GM23338 (cell line): ENCODE measurements at regions not wholly inside any gene's neighbourhood (a gene's known extent, or its start where the extent isn't known, plus 50 kb on each side); places are given as distances from the start of the nearest gene placed in this dataset.

Source experiments
- ATAC-seq: fragments of 200-7000 bp; cut with Tn5 transposase; 3 replicates; pipeline ENCODE4 v1.9.1; 2020
- DNase-seq: peaks from one replicate; pipeline ENCODE4 v3.0.0-alpha.2; 2015; ENCODE audit warnings: low spot score
- H2AFZ ChIP-seq: fragments of 200-600 bp; sonication (generic); 2 replicates; pipeline ENCODE4 v1.8.0; 2016; ENCODE audit warnings: antibody characterized with exemption, mild to moderate bottlenecking, moderate library complexity
- H3F3A ChIP-seq: fragments of 200-600 bp; sonication (generic); replicated peaks from 2 replicates; pipeline ENCODE4 v1.8.0; 2017; ENCODE audit warnings: antibody characterized with exemption, mixed run types, low read depth
- H3K27ac ChIP-seq: fragments of 200-600 bp; sonication (generic); 2 replicates; pipeline ENCODE4 v1.6.1; 2016; ENCODE audit warnings: low read depth
- H3K27me3 ChIP-seq: fragments of 200-600 bp; sonication (generic); 2 replicates; pipeline ENCODE4 v1.8.0; 2016; ENCODE audit warnings: mild to moderate bottlenecking, mixed run types, moderate library complexity; ENCODE audit not compliant: insufficient read depth
- H3K36me3 ChIP-seq: fragments of 200-600 bp; sonication (generic); 2 replicates; pipeline ENCODE4 v1.8.0; 2016; ENCODE audit warnings: mild to moderate bottlenecking; ENCODE audit not compliant: insufficient read depth
- H3K4me1 ChIP-seq: fragments of 200-600 bp; sonication (generic); 2 replicates; pipeline ENCODE4 v1.8.0; 2016; ENCODE audit warnings: mild to moderate bottlenecking, moderate library complexity; ENCODE audit not compliant: insufficient read depth
- H3K4me2 ChIP-seq: fragments of 200-600 bp; sonication (generic); 2 replicates; pipeline ENCODE4 v1.7.1; 2017; ENCODE audit warnings: mixed run types
- H3K4me3 ChIP-seq: fragments of 200-600 bp; sonication (generic); 2 replicates; pipeline ENCODE4 v1.6.1; 2016; ENCODE audit warnings: mixed run types
- H3K79me2 ChIP-seq: fragments of 200-600 bp; sonication (generic); replicated peaks from 2 replicates; pipeline ENCODE4 v1.8.0; 2017; ENCODE audit warnings: mild to moderate bottlenecking; ENCODE audit not compliant: insufficient read depth
- H3K9me2 ChIP-seq: fragments of 200-600 bp; sonication (generic); 2 replicates; pipeline ENCODE4 v1.8.0; 2017; ENCODE audit not compliant: insufficient read depth
- H4K20me1 ChIP-seq: fragments of 200-600 bp; sonication (generic); replicated peaks from 2 replicates; pipeline ENCODE4 v1.8.0; 2017; ENCODE audit warnings: mild to moderate bottlenecking; ENCODE audit not compliant: insufficient read depth
- H3K27ac Mint-ChIP-seq: 2 replicates; pipeline ENCODE4 v1.8.0; 2020; ENCODE audit warnings: inconsistent platforms, mild to moderate bottlenecking, moderate library complexity, mixed read lengths
- H3K27me3 Mint-ChIP-seq: 3 replicates; pipeline ENCODE4 v1.8.0; 2022; ENCODE audit warnings: low read depth, mild to moderate bottlenecking, moderate library complexity, mixed read lengths, inconsistent platforms; ENCODE audit not compliant: insufficient read depth, poor library complexity
- H3K36me3 Mint-ChIP-seq: 3 replicates; pipeline ENCODE4 v1.8.0; 2021; ENCODE audit warnings: low read depth, mild to moderate bottlenecking, inconsistent platforms, moderate library complexity, mixed read lengths
- H3K4me1 Mint-ChIP-seq: 3 replicates; pipeline ENCODE4 v1.8.0; 2020; ENCODE audit warnings: mild to moderate bottlenecking, inconsistent platforms, mixed read lengths
- H3K4me3 Mint-ChIP-seq: 3 replicates; pipeline ENCODE4 v1.8.0; 2021; ENCODE audit warnings: moderate library complexity, mild to moderate bottlenecking, inconsistent platforms, mixed read lengths
- H3K9me3 Mint-ChIP-seq: 3 replicates; pipeline ENCODE4 v1.8.0; 2020; ENCODE audit warnings: moderate library complexity, mild to moderate bottlenecking, inconsistent platforms, mixed read lengths
- CREB1 ChIP-seq: fragments of 250-450 bp; sonication (Bioruptor Pico); IDR thresholded peaks from 2 replicates; pipeline ENCODE4 v1.5.0; 2020; ENCODE audit warnings: low read depth, mild to moderate bottlenecking, moderate library complexity
- CTCF ChIP-seq, 2 experiments: fragments of 200-600 bp in 1 of 2; sonication (generic) in 1 of 2; conservative IDR thresholded peaks; 2 replicates each; pipeline versions ENCODE4 v1.5.1 to v1.6.1; 2016 to 2017; ENCODE audit warnings: antibody characterized with exemption in 2 of 2, low read depth in 2 of 2, mild to moderate bottlenecking in 2 of 2, moderate library complexity in 1 of 2
- ETS1 ChIP-seq: IDR thresholded peaks from 2 replicates; pipeline ENCODE4 v1.6.1; 2016; ENCODE audit warnings: antibody characterized with exemption
- EZH2 ChIP-seq: fragments of 200-600 bp; sonication (generic); IDR thresholded peaks from one replicate; pipeline ENCODE4 v1.8.0; 2017; ENCODE audit warnings: antibody characterized with exemption, mild to moderate bottlenecking, low read depth; ENCODE audit not compliant: unreplicated experiment
- EZH2phosphoT487 ChIP-seq: fragments of 200-600 bp; sonication (generic); IDR thresholded peaks from one replicate; pipeline ENCODE4 v1.8.1; 2018; ENCODE audit warnings: antibody characterized with exemption; ENCODE audit not compliant: unreplicated experiment
- JUNB ChIP-seq: IDR thresholded peaks from one replicate; pipeline ENCODE4 v1.6.1; 2016; ENCODE audit warnings: antibody characterized with exemption; ENCODE audit not compliant: unreplicated experiment
- NANOG ChIP-seq: IDR thresholded peaks from 2 replicates; pipeline ENCODE4 v1.6.1; 2016; ENCODE audit warnings: antibody characterized with exemption, borderline replicate concordance
- POLR2AphosphoS5 ChIP-seq: IDR thresholded peaks from 2 replicates; pipeline ENCODE4 v1.6.1; 2016; ENCODE audit warnings: antibody characterized with exemption, low read depth
- REST ChIP-seq: IDR thresholded peaks from one replicate; pipeline ENCODE4 v1.6.1; 2018; ENCODE audit warnings: antibody characterized with exemption; ENCODE audit not compliant: unreplicated experiment
- STAT1 ChIP-seq: IDR thresholded peaks from one replicate; pipeline ENCODE4 v1.6.1; 2016; ENCODE audit warnings: antibody characterized with exemption; ENCODE audit not compliant: unreplicated experiment
- ZNF114 ChIP-seq: fragments of 250-450 bp; sonication (Bioruptor Pico); IDR thresholded peaks from 2 replicates; pipeline ENCODE4 v1.5.0; 2020; ENCODE audit warnings: mild to moderate bottlenecking, moderate library complexity
- ZNF331 ChIP-seq: fragments of 250-450 bp; sonication (Bioruptor Pico); IDR thresholded peaks from 2 replicates; pipeline ENCODE4 v1.5.0; 2020; ENCODE audit warnings: low read depth, mild to moderate bottlenecking, moderate library complexity
- ZNF462 ChIP-seq: fragments of 250-450 bp; sonication (Bioruptor Pico); IDR thresholded peaks from 2 replicates; pipeline ENCODE4 v1.5.0; 2020; ENCODE audit warnings: mild to moderate bottlenecking, moderate library complexity

GRCh38 chr12:114741940-114742339, 58.0 kb upstream of the TBX3 start:
- Histone ChIP-seq H3K79me2 (no peaks in the 10 kb centered on the region), H3K4me1 (peaks cover 2% of the 10 kb centered on the region; the same call in 1 of the 2 replicates), H3K36me3 (no peaks in the 10 kb centered on the region), H3K27me3 (peaks cover 12% of the 10 kb centered on the region), H2AFZ (peak overlapping the region; percentile 72; the same call in 1 of the 2 replicates), H3F3A (no peaks in the 10 kb centered on the region), H3K27ac (no peak overlapping the region), H4K20me1 (no peaks in the 10 kb centered on the region), H3K9me2 (no peaks in the 10 kb centered on the region), H3K4me2 (no peak overlapping the region), H3K4me3 (no peak overlapping the region)
- Mint-ChIP-seq H3K27ac (no peak overlapping the region), H3K4me1 (peaks cover 12% of the 10 kb centered on the region), H3K9me3 (0 out of 3 replicates have a peak, but pooled peaks cover under 1% of the 10 kb centered on the region), H3K4me3 (no peak overlapping the region), H3K36me3 (no peaks in the 10 kb centered on the region), H3K27me3 (peaks cover 10% of the 10 kb centered on the region)
- DNase-seq (no peak), ATAC-seq (no peak)
- TF ChIP-seq NANOG (no peak), ETS1 (no peak), EZH2phosphoT487 (no peak), CTCF (conservative IDR thresholded peaks at IDR 0.05; ENCODE audit: low read depth in 2 of 2) (no peak), POLR2AphosphoS5 (no peak), ZNF114 (CRISPR knock-in tag) (no peak), REST (no peak), EZH2 (no peak), CREB1 (CRISPR knock-in tag) (no peak), ZNF331 (CRISPR knock-in tag) (no peak), ZNF462 (no peak), STAT1 (no peak), JUNB (no peak)
